Osteoblast (primary cell): ENCODE measurements at regions not wholly inside any gene's neighbourhood (a gene's known extent, or its start where the extent isn't known, plus 50 kb on each side); places are given as distances from the start of the nearest gene placed in this dataset.

Source experiments
- DNase-seq: peaks from one replicate; pipeline ENCODE4 v3.0.0; 2011; ENCODE audit warnings: low spot score, mixed read lengths; ENCODE audit not compliant: insufficient read length; ENCODE audit errors: missing footprints
- H2AFZ ChIP-seq: 2 replicates; pipeline ENCODE4 v1.6.0; 2011; ENCODE audit warnings: mild to moderate bottlenecking, low read length
- H3K27ac ChIP-seq: 2 replicates; pipeline ENCODE4 v1.5.1; 2011; ENCODE audit warnings: mild to moderate bottlenecking, low read depth, low read length, moderate library complexity
- H3K27me3 ChIP-seq: 2 replicates; pipeline ENCODE4 v1.6.0; 2012; ENCODE audit warnings: mild to moderate bottlenecking, control low read depth, inconsistent platforms, low read length, moderate library complexity; ENCODE audit not compliant: insufficient read depth
- H3K36me3 ChIP-seq: 2 replicates; pipeline ENCODE4 v1.5.1; 2011; ENCODE audit warnings: mild to moderate bottlenecking, low read length, control low read depth, moderate library complexity; ENCODE audit not compliant: insufficient read depth
- H3K4me1 ChIP-seq: 2 replicates; pipeline ENCODE4 v1.5.1; 2011; ENCODE audit warnings: mild to moderate bottlenecking, low read length, control low read depth, moderate library complexity; ENCODE audit not compliant: insufficient read depth
- H3K4me2 ChIP-seq: 2 replicates; pipeline ENCODE4 v1.6.0; 2011; ENCODE audit warnings: mild to moderate bottlenecking, low read length; ENCODE audit not compliant: insufficient read depth
- H3K4me3 ChIP-seq: fragments of 200-600 bp; sonication (generic); 3 replicates; pipeline ENCODE4 v1.5.1; 2012; ENCODE audit warnings: mild to moderate bottlenecking, low read length, inconsistent platforms; ENCODE audit not compliant: insufficient read depth
- H3K79me2 ChIP-seq: 2 replicates; pipeline ENCODE4 v1.6.0; 2012; ENCODE audit warnings: mild to moderate bottlenecking, low read length, control low read depth, inconsistent platforms; ENCODE audit not compliant: insufficient read depth
- H3K9me3 ChIP-seq: 2 replicates; pipeline ENCODE4 v1.5.1; 2011; ENCODE audit warnings: low read depth, low read length, control low read depth
- H4K20me1 ChIP-seq: 2 replicates; pipeline ENCODE4 v1.6.0; 2012; ENCODE audit warnings: mild to moderate bottlenecking, low read length, control low read depth; ENCODE audit not compliant: insufficient read depth
- TF ChIP-seq, protein P1 (sequence below): IDR thresholded peaks from 2 replicates; pipeline ENCODE4 v1.5.1; 2011; ENCODE audit warnings: mild to moderate bottlenecking, low read depth, low read length, moderate library complexity; ENCODE audit errors: extremely low read depth

DNA sequence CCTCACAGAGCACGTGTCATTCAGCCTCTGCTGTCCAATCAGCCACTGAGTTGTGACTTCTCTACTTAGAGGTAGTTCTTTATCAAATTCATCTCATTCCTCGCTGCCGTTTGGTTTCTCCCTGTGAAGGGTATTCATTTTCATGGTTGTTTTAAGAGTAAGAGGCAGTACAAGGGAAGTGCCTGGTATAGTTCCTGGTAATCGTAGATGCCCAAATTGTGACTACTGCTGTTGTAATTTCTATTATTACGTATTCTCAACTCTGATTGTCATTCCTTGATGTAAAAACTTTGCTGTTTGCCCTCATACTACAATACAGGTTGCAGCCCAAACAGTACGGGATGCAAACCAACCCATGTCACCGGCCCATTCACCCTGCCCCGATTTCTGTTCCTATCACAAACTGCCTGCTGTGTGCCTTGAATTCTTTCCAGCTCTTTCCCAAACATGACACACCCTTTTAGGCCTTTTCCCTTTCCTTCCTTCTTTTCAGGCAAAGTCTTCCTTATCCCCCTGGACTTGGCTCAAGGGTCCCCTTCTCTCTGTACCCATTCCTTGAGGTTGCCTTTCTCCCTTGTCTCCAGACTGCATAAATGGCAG, 93.0 kb downstream of the SLC25A47 start:
- DNase-seq, result no peak
- TF ChIP-seq, protein P1, sequence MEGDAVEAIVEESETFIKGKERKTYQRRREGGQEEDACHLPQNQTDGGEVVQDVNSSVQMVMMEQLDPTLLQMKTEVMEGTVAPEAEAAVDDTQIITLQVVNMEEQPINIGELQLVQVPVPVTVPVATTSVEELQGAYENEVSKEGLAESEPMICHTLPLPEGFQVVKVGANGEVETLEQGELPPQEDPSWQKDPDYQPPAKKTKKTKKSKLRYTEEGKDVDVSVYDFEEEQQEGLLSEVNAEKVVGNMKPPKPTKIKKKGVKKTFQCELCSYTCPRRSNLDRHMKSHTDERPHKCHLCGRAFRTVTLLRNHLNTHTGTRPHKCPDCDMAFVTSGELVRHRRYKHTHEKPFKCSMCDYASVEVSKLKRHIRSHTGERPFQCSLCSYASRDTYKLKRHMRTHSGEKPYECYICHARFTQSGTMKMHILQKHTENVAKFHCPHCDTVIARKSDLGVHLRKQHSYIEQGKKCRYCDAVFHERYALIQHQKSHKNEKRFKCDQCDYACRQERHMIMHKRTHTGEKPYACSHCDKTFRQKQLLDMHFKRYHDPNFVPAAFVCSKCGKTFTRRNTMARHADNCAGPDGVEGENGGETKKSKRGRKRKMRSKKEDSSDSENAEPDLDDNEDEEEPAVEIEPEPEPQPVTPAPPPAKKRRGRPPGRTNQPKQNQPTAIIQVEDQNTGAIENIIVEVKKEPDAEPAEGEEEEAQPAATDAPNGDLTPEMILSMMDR, result no peak
- peaks cover 18% of the 10 kb centered on the region for H3K4me1 ChIP-seq
- H3K27ac ChIP-seq, result peak overlapping the region; percentile 84
- no peaks in the 10 kb centered on the region for H3K9me3 ChIP-seq
- no peak overlapping the region for H3K4me3 ChIP-seq
- H3K27me3 ChIP-seq, result no peaks in the 10 kb centered on the region
- H3K4me2 ChIP-seq, result no peak overlapping the region
- no peak overlapping the region for H2AFZ ChIP-seq
- H3K79me2 ChIP-seq, result peaks cover 3% of the 10 kb centered on the region
- peaks cover 5% of the 10 kb centered on the region for H4K20me1 ChIP-seq
- no peaks in the 10 kb centered on the region for H3K36me3 ChIP-seq

- Histone ChIP-seq H3K27me3 (no peaks in the 10 kb centered on the region), H3K4me2 (peak overlapping the region; percentile 62), H3K27ac (peak overlapping the region; percentile 84), H3K4me3 (no peak overlapping the region), H4K20me1 (peaks cover 5% of the 10 kb centered on the region), H3K9me3 (no peaks in the 10 kb centered on the region), H3K79me2 (peaks cover 3% of the 10 kb centered on the region), H2AFZ (peak overlapping the region; percentile 51), H3K36me3 (no peaks in the 10 kb centered on the region), H3K4me1 (peaks cover 22% of the 10 kb centered on the region)
- TF ChIP-seq, protein P1, result peak; percentile 98
- peak; percentile 97 for DNase-seq
Observed at GRCh38 chr14:100416921-100417860, 94.1 kb downstream of the SLC25A47 start.

DNA sequence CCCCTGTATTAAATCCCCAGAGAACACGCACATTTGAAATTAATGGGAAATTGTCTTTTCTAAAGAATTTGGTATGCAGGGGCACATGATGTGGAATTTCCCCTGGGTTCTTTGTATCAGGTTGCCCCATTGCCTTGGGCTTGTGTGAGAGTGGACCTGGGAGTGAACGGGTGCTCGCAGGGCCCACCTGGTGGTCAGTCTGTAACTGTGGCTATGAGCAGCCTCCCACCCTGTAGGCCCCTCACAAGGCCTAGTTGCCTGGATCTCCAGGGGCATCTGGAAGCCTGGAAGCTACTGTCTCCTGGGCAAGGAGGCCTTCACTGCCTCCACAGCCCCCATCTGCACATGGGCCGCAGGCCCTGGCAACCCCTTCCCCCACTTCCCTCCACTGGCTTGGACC, 96.7 kb downstream of the SLC25A47 start:
- H3K36me3 ChIP-seq, result no peaks in the 10 kb centered on the region
- peaks cover 34% of the 10 kb centered on the region for H3K4me1 ChIP-seq
- peaks cover 12% of the 10 kb centered on the region for H3K79me2 ChIP-seq
- H3K4me2 ChIP-seq, result no peak overlapping the region
- H2AFZ ChIP-seq, result no peak overlapping the region
- no peak overlapping the region for H3K4me3 ChIP-seq
- H3K9me3 ChIP-seq, result no peaks in the 10 kb centered on the region
- H3K27ac ChIP-seq, result no peak overlapping the region
- peaks cover 5% of the 10 kb centered on the region for H4K20me1 ChIP-seq
- TF ChIP-seq, protein P1, result no peak
- no peaks in the 10 kb centered on the region for H3K27me3 ChIP-seq
- no peak for DNase-seq
